H9 (cell line): ENCODE measurements at regions not wholly inside any gene's neighbourhood (a gene's known extent, or its start where the extent isn't known, plus 50 kb on each side); places are given as distances from the start of the nearest gene placed in this dataset.

Source experiments
- DNase-seq: peaks from one replicate; pipeline ENCODE4 v3.0.0-alpha.2; 2017
- H2AFZ ChIP-seq: one replicate; pipeline ENCODE4 v1.6.1; 2013; ENCODE audit warnings: mild to moderate bottlenecking, low read length, control low read depth, moderate library complexity
- H2AK5ac ChIP-seq: 2 replicates; pipeline ENCODE4 v1.6.1; 2013; ENCODE audit warnings: low read length, control low read depth, mixed read lengths; ENCODE audit not compliant: insufficient read length
- H2BK120ac ChIP-seq: one replicate; pipeline ENCODE4 v1.6.1; 2013; ENCODE audit warnings: low read depth, mild to moderate bottlenecking, low read length, control low read depth, inconsistent platforms; ENCODE audit not compliant: poor library complexity, severe bottlenecking
- H2BK12ac ChIP-seq: 2 replicates; pipeline ENCODE4 v1.6.1; 2013; ENCODE audit warnings: low read length, control low read depth, mixed read lengths, low read depth; ENCODE audit not compliant: insufficient read length
- H2BK15ac ChIP-seq: 2 replicates; pipeline ENCODE4 v1.6.1; 2013; ENCODE audit warnings: low read depth, low read length, control low read depth
- H2BK20ac ChIP-seq: one replicate; pipeline ENCODE4 v1.6.1; 2013; ENCODE audit warnings: low read depth, mild to moderate bottlenecking, low read length, control low read depth, inconsistent platforms; ENCODE audit not compliant: poor library complexity, severe bottlenecking
- H2BK5ac ChIP-seq: 2 replicates; pipeline ENCODE4 v1.6.1; 2013; ENCODE audit warnings: low read length, control low read depth, mixed read lengths; ENCODE audit not compliant: insufficient read length
- H3K14ac ChIP-seq: 2 replicates; pipeline ENCODE4 v1.6.1; 2013; ENCODE audit warnings: low read length, control low read depth; ENCODE audit not compliant: insufficient read depth
- H3K18ac ChIP-seq: 2 replicates; pipeline ENCODE4 v1.6.1; 2013; ENCODE audit warnings: low read depth, mild to moderate bottlenecking, mixed read lengths, low read length, control low read depth; ENCODE audit not compliant: insufficient read length
- H3K23ac ChIP-seq: 2 replicates; pipeline ENCODE4 v1.6.1; 2013; ENCODE audit warnings: low read length, control low read depth, mixed read lengths, low read depth; ENCODE audit not compliant: insufficient read length
- H3K23me2 ChIP-seq: 2 replicates; pipeline ENCODE4 v1.6.1; 2013; ENCODE audit warnings: low read depth, mild to moderate bottlenecking, mixed read lengths, low read length, control low read depth; ENCODE audit not compliant: insufficient read length, poor library complexity, severe bottlenecking
- H3K27ac ChIP-seq: 2 replicates; pipeline ENCODE4 v1.5.1; 2013; ENCODE audit warnings: low read length, control low read depth, mixed read lengths, low read depth; ENCODE audit not compliant: insufficient read length
- H3K27me3 ChIP-seq: 2 replicates; pipeline ENCODE4 v1.6.1; 2013; ENCODE audit warnings: low read length, control low read depth, inconsistent platforms; ENCODE audit not compliant: insufficient read depth
- H3K4ac ChIP-seq: 2 replicates; pipeline ENCODE4 v1.6.1; 2013; ENCODE audit warnings: low read depth, mild to moderate bottlenecking, control low read depth, inconsistent platforms, low read length, moderate library complexity
- H3K4me1 ChIP-seq: 2 replicates; pipeline ENCODE4 v1.6.1; 2013; ENCODE audit warnings: low read length, control low read depth, inconsistent platforms; ENCODE audit not compliant: insufficient read depth
- H3K4me2 ChIP-seq: 2 replicates; pipeline ENCODE4 v1.6.1; 2013; ENCODE audit warnings: low read length, control low read depth, mixed read lengths; ENCODE audit not compliant: insufficient read length, insufficient read depth
- H3K56ac ChIP-seq: 2 replicates; pipeline ENCODE4 v1.6.1; 2013; ENCODE audit warnings: low read depth, mild to moderate bottlenecking, mixed read lengths, low read length, control low read depth; ENCODE audit not compliant: insufficient read length
- H3K79me1 ChIP-seq: 2 replicates; pipeline ENCODE4 v1.6.1; 2013; ENCODE audit warnings: low read depth, mild to moderate bottlenecking, moderate library complexity, low read length, control low read depth, inconsistent platforms; ENCODE audit not compliant: insufficient read depth, poor library complexity, severe bottlenecking
- H3K79me2 ChIP-seq: 2 replicates; pipeline ENCODE4 v1.6.1; 2013; ENCODE audit warnings: low read length, control low read depth, inconsistent platforms; ENCODE audit not compliant: insufficient read depth
- H3K9ac ChIP-seq: 2 replicates; pipeline ENCODE4 v1.6.1; 2013; ENCODE audit warnings: low read length, control low read depth, mixed read lengths; ENCODE audit not compliant: insufficient read length; ENCODE audit errors: extremely low read depth
- H3K9me3 ChIP-seq: one replicate; pipeline ENCODE4 v1.6.1; 2013; ENCODE audit warnings: low read depth, low read length, inconsistent platforms; ENCODE audit not compliant: control insufficient read depth
- H3T11ph ChIP-seq: one replicate; pipeline ENCODE4 v1.6.1; 2013; ENCODE audit warnings: mild to moderate bottlenecking, low read length, control low read depth, inconsistent platforms
- H4K20me1 ChIP-seq: one replicate; pipeline ENCODE4 v1.6.1; 2013; ENCODE audit not compliant: control insufficient read depth, insufficient read length, insufficient read depth
- H4K5ac ChIP-seq: 2 replicates; pipeline ENCODE4 v1.6.1; 2013; ENCODE audit warnings: low read depth, mild to moderate bottlenecking, mixed read lengths, low read length, control low read depth; ENCODE audit not compliant: insufficient read length
- H4K8ac ChIP-seq: replicated peaks from 2 replicates; pipeline ENCODE4 v1.6.1; 2013; ENCODE audit warnings: low read length, control low read depth, mixed read lengths, low read depth; ENCODE audit not compliant: insufficient read length
- H4K91ac ChIP-seq: 2 replicates; pipeline ENCODE4 v1.6.1; 2013; ENCODE audit warnings: low read depth, mild to moderate bottlenecking, moderate library complexity, mixed read lengths, low read length, control low read depth; ENCODE audit not compliant: insufficient read length
- H3K27ac Mint-ChIP-seq, 3 experiments: 2 replicates in 2 of 3; 3 replicates in 1 of 3; pipeline ENCODE4 v1.8.0; 2020 to 2021; ENCODE audit warnings: mixed read lengths in 3 of 3, mild to moderate bottlenecking in 1 of 3, moderate library complexity in 1 of 3
- H3K27me3 Mint-ChIP-seq: 2 replicates; pipeline ENCODE4 v1.8.0; 2021; ENCODE audit warnings: low read depth, mild to moderate bottlenecking, moderate library complexity, mixed read lengths
- H3K36me3 Mint-ChIP-seq, 3 experiments: 2 replicates in 2 of 3; 3 replicates in 1 of 3; pipeline ENCODE4 v1.8.0; 2020 to 2021; ENCODE audit warnings: low read depth in 3 of 3, mixed read lengths in 3 of 3; ENCODE audit not compliant: insufficient read depth in 1 of 3
- H3K4me1 Mint-ChIP-seq, 2 experiments: 2 replicates each; pipeline ENCODE4 v1.8.0; 2020; ENCODE audit warnings: mixed read lengths in 2 of 2
- H3K4me3 Mint-ChIP-seq, 2 experiments: 2 replicates in 1 of 2; 3 replicates in 1 of 2; pipeline ENCODE4 v1.8.0; 2020 to 2021; ENCODE audit warnings: mild to moderate bottlenecking in 2 of 2, mixed read lengths in 2 of 2, moderate library complexity in 1 of 2
- H3K9me3 Mint-ChIP-seq, 2 experiments: 2 replicates in 1 of 2; 3 replicates in 1 of 2; pipeline ENCODE4 v1.8.0; 2020; ENCODE audit warnings: mild to moderate bottlenecking in 2 of 2, mixed read lengths in 2 of 2, moderate library complexity in 1 of 2
- CTCF ChIP-seq: fragments of 200-600 bp; sonication (generic); conservative IDR thresholded peaks from 3 replicates; pipeline ENCODE4 v1.8.0; 2021; ENCODE audit warnings: antibody characterized with exemption, mild to moderate bottlenecking
- WGBS: extraction: QIAGEN DNeasy Blood & Tissue Kit; methylation state at CpG from one replicate; pipeline ENCODE4 v1.1.7; 2013; ENCODE audit warnings: missing lambda C conversion rate, low lambda C conversion rate, mixed read lengths; ENCODE audit not compliant: insufficient read length; ENCODE audit errors: extremely low coverage; 5-methylcytosine and 5-hydroxymethylcytosine counted together

DNA sequence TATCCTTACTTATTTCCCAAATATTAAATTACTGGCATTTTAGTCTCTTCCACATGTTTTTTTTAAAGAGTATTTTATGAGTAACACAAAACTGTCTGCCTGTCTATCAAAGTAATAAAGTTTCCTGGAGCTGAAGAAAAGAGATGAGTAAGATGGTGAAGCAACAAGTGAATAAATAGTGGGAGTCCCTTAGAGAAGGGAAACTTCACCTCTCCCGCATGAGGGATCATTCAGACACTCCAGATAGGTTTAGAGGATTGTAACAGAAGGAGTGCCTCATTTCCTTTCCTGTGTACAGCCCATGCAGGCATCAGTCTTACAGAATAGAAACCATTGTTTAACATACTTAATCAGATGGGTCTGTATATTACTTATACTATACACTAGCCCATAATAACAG lies 205.7 kb downstream of the USP25 start:
- Mint-ChIP-seq H3K9me3 (no peaks in the 10 kb centered on the region), H3K27ac (no peak overlapping the region), H3K4me3 (no peak overlapping the region), H3K36me3 (no peaks in the 10 kb centered on the region), H3K4me1 (no peaks in the 10 kb centered on the region; a peak in 1 of 4 replicates), H3K27me3 (no peaks in the 10 kb centered on the region)
- Histone ChIP-seq H4K8ac (no peak overlapping the region), H2BK5ac (no peak overlapping the region), H3K27me3 (no peaks in the 10 kb centered on the region), H3K9me3 (no peaks in the 10 kb centered on the region), H4K20me1 (no peaks in the 10 kb centered on the region), H3K23ac (no peak overlapping the region), H3K9ac (no peak overlapping the region), H3K4me1 (no peaks in the 10 kb centered on the region), H3K79me1 (no peaks in the 10 kb centered on the region), H4K91ac (no peak overlapping the region), H3K23me2 (no peaks in the 10 kb centered on the region), H3T11ph (no peak overlapping the region), H3K18ac (no peak overlapping the region), H2AK5ac (no peak overlapping the region), H3K79me2 (no peaks in the 10 kb centered on the region), H3K56ac (no peak overlapping the region), H2BK120ac (no peak overlapping the region), H2BK15ac (no peak overlapping the region), H3K4ac (no peak overlapping the region), H3K27ac (no peak overlapping the region), H2AFZ (no peak overlapping the region), H4K5ac (no peak overlapping the region), H3K4me2 (no peak overlapping the region), H2BK20ac (no peak overlapping the region), H3K14ac (no peak overlapping the region), H2BK12ac (no peak overlapping the region)
- no peak for TF ChIP-seq CTCF
- WGBS = no CpG with 5 or more reads among the region's 1 CpG
- no peak for DNase-seq
